NB4 (cell line): ENCODE measurements at regions not wholly inside any gene's neighbourhood (a gene's known extent, or its start where the extent isn't known, plus 50 kb on each side); places are given as distances from the start of the nearest gene placed in this dataset.

Source experiments
- MYC ChIP-seq: IDR thresholded peaks from 2 replicates; pipeline ENCODE4 v1.6.1; 2011; ENCODE audit warnings: low read depth, low read length
- POLR2A ChIP-seq: IDR thresholded peaks from 2 replicates; pipeline ENCODE4 v1.6.1; 2011; ENCODE audit warnings: mild to moderate bottlenecking; ENCODE audit not compliant: insufficient read length; ENCODE audit errors: extremely low read depth
- TF ChIP-seq, protein P1 (sequence below): IDR thresholded peaks from one replicate; pipeline ENCODE4 v1.5.1; 2012; ENCODE audit warnings: low read depth, low read length
- TF ChIP-seq, protein P2 (sequence below): IDR thresholded peaks from 2 replicates; pipeline ENCODE4 v1.6.1; 2011; ENCODE audit warnings: low read depth, low read length

DNA sequence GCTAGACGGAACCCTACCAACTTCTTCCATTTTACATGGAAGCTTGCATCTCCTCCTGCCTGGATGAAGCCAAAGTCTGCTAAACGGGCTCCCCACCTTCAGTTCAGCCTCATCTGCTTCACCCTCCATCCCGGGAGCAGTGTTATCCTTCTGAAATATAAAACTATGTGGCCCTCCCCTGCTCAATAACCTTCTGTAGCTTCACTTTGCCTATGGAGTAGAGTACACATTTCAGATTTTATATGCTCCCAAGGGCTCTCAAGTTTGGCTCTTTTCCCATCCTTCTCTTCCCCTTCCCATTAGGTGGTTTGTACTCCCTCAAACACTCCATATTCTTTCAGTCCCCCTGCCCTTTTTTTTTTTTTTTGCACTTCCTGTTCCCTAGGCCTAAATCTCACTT is 115.9 kb upstream of the RAI2 start:
- TF ChIP-seq, protein P1, sequence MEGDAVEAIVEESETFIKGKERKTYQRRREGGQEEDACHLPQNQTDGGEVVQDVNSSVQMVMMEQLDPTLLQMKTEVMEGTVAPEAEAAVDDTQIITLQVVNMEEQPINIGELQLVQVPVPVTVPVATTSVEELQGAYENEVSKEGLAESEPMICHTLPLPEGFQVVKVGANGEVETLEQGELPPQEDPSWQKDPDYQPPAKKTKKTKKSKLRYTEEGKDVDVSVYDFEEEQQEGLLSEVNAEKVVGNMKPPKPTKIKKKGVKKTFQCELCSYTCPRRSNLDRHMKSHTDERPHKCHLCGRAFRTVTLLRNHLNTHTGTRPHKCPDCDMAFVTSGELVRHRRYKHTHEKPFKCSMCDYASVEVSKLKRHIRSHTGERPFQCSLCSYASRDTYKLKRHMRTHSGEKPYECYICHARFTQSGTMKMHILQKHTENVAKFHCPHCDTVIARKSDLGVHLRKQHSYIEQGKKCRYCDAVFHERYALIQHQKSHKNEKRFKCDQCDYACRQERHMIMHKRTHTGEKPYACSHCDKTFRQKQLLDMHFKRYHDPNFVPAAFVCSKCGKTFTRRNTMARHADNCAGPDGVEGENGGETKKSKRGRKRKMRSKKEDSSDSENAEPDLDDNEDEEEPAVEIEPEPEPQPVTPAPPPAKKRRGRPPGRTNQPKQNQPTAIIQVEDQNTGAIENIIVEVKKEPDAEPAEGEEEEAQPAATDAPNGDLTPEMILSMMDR, result no peak
- TF ChIP-seq POLR2A (no peak), MYC (no peak)
- TF ChIP-seq, protein P2, sequence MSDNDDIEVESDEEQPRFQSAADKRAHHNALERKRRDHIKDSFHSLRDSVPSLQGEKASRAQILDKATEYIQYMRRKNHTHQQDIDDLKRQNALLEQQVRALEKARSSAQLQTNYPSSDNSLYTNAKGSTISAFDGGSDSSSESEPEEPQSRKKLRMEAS, result no peak
